ENCODE measurements at regions not wholly inside any gene's neighbourhood (a gene's known extent, or its start where the extent isn't known, plus 50 kb on each side); places are given as distances from the start of the nearest gene placed in this dataset.

DNA sequence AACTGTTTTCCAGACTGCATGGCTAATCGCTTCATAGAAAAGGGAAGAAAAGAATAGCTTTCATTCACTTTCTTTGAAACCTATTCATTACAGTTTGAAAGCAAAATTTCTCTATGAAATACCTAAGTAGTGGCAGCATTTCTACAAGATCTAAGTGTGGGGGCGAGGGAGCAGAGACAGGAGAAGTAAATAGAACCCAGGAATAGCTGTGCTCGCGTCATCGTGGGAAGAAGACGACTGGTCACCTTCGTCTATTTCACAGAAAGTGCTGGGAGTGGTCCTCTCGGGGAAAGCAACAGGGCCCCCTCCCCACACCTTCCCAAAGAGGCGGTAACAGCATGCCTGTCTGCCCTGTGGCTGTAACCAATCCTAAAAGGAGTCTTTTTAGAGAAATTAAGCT, 169.9 kb upstream of the NOCT start:
- H3K36me3 ChIP-seq, result no peaks in the 10 kb centered on the region
- H3K4me3 ChIP-seq, result no peak overlapping the region
- TF ChIP-seq POLR2A (IDR thresholded peaks at IDR 0.05) (no peak), EP300 (IDR thresholded peaks at IDR 0.05) (no peak), POLR2AphosphoS5 (IDR thresholded peaks at IDR 0.05) (no peak)
- TF ChIP-seq, protein P1, sequence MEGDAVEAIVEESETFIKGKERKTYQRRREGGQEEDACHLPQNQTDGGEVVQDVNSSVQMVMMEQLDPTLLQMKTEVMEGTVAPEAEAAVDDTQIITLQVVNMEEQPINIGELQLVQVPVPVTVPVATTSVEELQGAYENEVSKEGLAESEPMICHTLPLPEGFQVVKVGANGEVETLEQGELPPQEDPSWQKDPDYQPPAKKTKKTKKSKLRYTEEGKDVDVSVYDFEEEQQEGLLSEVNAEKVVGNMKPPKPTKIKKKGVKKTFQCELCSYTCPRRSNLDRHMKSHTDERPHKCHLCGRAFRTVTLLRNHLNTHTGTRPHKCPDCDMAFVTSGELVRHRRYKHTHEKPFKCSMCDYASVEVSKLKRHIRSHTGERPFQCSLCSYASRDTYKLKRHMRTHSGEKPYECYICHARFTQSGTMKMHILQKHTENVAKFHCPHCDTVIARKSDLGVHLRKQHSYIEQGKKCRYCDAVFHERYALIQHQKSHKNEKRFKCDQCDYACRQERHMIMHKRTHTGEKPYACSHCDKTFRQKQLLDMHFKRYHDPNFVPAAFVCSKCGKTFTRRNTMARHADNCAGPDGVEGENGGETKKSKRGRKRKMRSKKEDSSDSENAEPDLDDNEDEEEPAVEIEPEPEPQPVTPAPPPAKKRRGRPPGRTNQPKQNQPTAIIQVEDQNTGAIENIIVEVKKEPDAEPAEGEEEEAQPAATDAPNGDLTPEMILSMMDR (IDR thresholded peaks at IDR 0.05), result no peak
- DNase-seq (ENCODE audit: low spot score in 2 of 2), result no peak
- H3K9me3 ChIP-seq, result no peaks in the 10 kb centered on the region
- no peak overlapping the region for H3K27ac ChIP-seq
- no peaks in the 10 kb centered on the region for H3K4me1 ChIP-seq
- H3K27me3 ChIP-seq, result no peaks in the 10 kb centered on the region
- 62% methylated on average over 9 of the region's 9 CpGs for WGBS

DNA sequence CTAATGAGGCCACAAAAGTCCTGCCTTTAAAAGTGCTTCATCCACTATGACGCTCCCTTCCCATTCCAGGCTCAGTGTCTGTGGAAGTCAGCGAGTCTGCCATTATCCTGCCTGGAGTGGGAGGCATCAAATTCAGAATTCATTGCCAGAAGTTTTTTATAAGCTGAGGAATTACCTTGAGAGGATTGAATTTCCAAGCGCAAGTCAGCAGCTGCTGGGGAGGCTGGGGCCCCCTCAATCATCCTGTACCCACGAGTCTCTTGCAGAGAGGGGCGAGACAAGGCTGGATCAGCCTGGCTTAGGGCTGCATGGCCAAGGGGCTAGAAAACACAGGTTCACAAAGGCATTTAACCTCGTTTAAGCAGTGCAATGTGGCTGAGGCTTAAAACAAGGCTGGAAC, 170.5 kb upstream of the NOCT start:
- Histone ChIP-seq H3K4me3 (no peak overlapping the region), H3K27me3 (no peaks in the 10 kb centered on the region), H3K27ac (no peak overlapping the region), H3K4me1 (no peaks in the 10 kb centered on the region), H3K9me3 (no peaks in the 10 kb centered on the region), H3K36me3 (no peaks in the 10 kb centered on the region)
- WGBS, result 47% methylated on average over 5 of the region's 6 CpGs
- TF ChIP-seq POLR2A (IDR thresholded peaks at IDR 0.05) (no peak), POLR2AphosphoS5 (IDR thresholded peaks at IDR 0.05) (no peak), EP300 (IDR thresholded peaks at IDR 0.05) (no peak)
- TF ChIP-seq, protein P1 (IDR thresholded peaks at IDR 0.05), result no peak
- DNase-seq (ENCODE audit: low spot score in 2 of 2), result no peak

DNA sequence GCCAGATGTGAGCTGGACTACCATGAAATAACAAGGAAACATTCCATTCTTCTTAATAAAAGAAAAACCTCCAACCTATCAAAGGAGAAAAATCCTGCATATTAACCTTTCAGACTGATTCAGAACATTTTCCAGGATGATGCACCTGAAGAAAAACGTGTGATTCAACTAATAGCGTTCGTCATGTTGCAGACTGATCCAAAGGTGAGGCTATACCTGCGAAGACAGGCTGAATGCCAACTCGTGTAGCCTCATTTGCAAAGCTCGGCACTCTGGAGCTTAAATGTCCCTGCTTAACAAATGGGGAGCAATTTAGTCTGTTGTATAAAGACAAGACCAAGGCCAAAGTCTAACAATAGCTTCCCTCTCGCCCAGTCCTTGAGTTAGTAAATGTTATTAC, 172.0 kb upstream of the NOCT start:
- TF ChIP-seq POLR2AphosphoS5 (IDR thresholded peaks at IDR 0.05), result no peak
- TF ChIP-seq EP300 (IDR thresholded peaks at IDR 0.05), result no peak
- TF ChIP-seq, protein P1 (IDR thresholded peaks at IDR 0.05), result no peak
- no peak for TF ChIP-seq POLR2A (IDR thresholded peaks at IDR 0.05)
- H3K9me3 ChIP-seq, result no peaks in the 10 kb centered on the region
- H3K27ac ChIP-seq, result no peak overlapping the region
- H3K36me3 ChIP-seq, result no peaks in the 10 kb centered on the region
- no peaks in the 10 kb centered on the region for H3K27me3 ChIP-seq
- H3K4me3 ChIP-seq, result no peak overlapping the region
- DNase-seq (ENCODE audit: low spot score in 2 of 2), result no peak
- 68% methylated on average over 7 of the region's 7 CpGs for WGBS
- no peaks in the 10 kb centered on the region for H3K4me1 ChIP-seq

DNA sequence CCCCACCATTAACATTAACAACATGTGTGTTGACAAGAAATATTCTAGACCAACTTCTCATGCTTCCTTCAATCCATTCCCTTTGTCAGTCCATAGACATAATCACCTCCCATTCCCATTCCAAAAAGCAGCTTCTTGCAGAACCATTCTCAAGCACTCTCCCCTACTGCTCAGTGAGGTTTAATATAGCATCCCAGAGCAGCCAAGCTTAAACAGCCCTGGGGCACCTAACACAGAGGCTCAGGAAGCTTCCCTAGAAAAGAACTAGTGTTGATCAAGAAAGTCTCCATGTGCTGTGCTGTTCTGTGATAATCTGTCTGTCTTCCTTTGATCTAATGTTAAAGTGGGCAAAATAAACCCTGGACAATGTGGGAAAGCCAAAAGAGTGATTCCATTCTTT, 174.2 kb upstream of the NOCT start:
- no peak for DNase-seq (ENCODE audit: low spot score in 2 of 2)
- Histone ChIP-seq H3K27ac (no peak overlapping the region), H3K4me1 (no peaks in the 10 kb centered on the region), H3K36me3 (no peaks in the 10 kb centered on the region), H3K9me3 (no peaks in the 10 kb centered on the region), H3K4me3 (no peak overlapping the region), H3K27me3 (no peaks in the 10 kb centered on the region)
- no peak for TF ChIP-seq EP300 (IDR thresholded peaks at IDR 0.05)
- TF ChIP-seq, protein P1 (IDR thresholded peaks at IDR 0.05), result no peak
- no peak for TF ChIP-seq POLR2A (IDR thresholded peaks at IDR 0.05)
- no peak for TF ChIP-seq POLR2AphosphoS5 (IDR thresholded peaks at IDR 0.05)

DNA sequence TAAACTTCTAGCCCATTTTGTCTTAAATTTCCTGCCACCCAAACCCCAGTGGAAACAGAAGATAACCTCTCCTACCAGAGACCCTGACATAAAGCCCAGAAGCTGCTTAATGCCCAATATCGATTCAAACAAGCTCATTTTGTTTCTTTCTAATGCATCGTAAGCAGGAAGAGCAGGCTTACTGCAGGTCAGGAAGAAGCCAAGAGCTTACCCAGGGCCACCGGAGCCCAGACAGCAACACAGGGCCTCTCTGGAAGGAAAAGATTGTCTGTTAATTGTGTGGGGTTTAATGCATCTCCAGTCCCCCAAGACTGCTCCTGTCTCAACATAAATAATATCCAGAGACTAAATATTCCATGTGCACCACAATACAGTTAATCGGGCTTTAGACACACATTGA, 177.3 kb upstream of the NOCT start:
- Histone ChIP-seq H3K4me1 (no peaks in the 10 kb centered on the region), H3K36me3 (no peaks in the 10 kb centered on the region), H3K9me3 (no peaks in the 10 kb centered on the region), H3K27me3 (no peaks in the 10 kb centered on the region), H3K27ac (no peak overlapping the region), H3K4me3 (no peak overlapping the region)
- TF ChIP-seq EP300 (IDR thresholded peaks at IDR 0.05) (no peak), POLR2AphosphoS5 (IDR thresholded peaks at IDR 0.05) (no peak)
- no peak for DNase-seq (ENCODE audit: low spot score in 2 of 2)
- WGBS, result 79% methylated on average over 4 of the region's 4 CpGs

DNA sequence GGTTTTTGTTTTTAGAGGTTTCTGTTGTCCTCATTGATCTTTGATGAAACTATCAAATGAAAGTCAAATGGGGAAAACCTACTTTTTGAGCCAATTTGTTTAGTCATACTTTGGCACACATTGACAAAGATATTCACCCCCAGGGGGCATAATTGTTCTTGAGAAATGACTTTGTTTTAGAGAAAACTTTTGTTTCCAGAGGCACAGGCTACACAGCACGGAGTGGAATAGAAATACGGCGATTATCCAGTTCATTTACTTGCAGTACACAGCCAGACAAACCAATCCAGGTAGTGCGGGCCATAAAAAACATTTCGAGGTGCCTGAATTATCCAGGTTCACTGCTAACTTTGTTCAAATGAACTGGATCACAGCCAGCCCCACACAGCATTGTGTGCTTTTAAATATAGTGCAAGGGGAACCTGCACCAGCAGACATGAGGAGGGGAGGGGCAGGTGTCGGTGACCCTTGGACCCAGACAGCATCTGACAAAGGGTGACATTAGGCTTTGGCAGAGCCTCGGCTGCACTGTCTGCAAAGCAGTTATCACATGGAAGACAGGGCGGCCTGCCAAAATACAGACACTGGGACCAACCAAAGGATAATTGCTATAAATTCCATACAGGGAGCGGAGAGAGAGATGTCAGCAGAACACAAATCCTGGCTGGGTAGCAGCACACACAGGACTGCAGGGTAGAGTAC, 179.6 kb upstream of the NOCT start:
- no peaks in the 10 kb centered on the region for H3K27me3 ChIP-seq
- DNase-seq (ENCODE audit: low spot score in 2 of 2), result no peak
- no peaks in the 10 kb centered on the region for H3K9me3 ChIP-seq
- TF ChIP-seq, protein P1 (IDR thresholded peaks at IDR 0.05), result no peak
- TF ChIP-seq POLR2AphosphoS5 (IDR thresholded peaks at IDR 0.05) (no peak), POLR2A (IDR thresholded peaks at IDR 0.05) (no peak), EP300 (IDR thresholded peaks at IDR 0.05) (no peak)
- no peaks in the 10 kb centered on the region for H3K36me3 ChIP-seq
- no peak overlapping the region for H3K4me3 ChIP-seq
- H3K27ac ChIP-seq, result no peak overlapping the region
- no peaks in the 10 kb centered on the region for H3K4me1 ChIP-seq
- WGBS, result 64% methylated on average over 9 of the region's 9 CpGs
